IgD-negative memory B cell (primary cell): ENCODE measurements at regions not wholly inside any gene's neighbourhood (a gene's known extent, or its start where the extent isn't known, plus 50 kb on each side); places are given as distances from the start of the nearest gene placed in this dataset.

ENCODE experiments used
- H3K27ac Mint-ChIP-seq, 3 donors: one replicate each; pipeline ENCODE4 v1.8.0; 2020 to 2022; ENCODE audit warnings: mild to moderate bottlenecking in 3 of 3, mixed read lengths in 3 of 3, moderate library complexity in 1 of 3
- H3K27me3 Mint-ChIP-seq: one replicate; pipeline ENCODE4 v1.8.0; 2021; ENCODE audit warnings: mixed read lengths
- H3K36me3 Mint-ChIP-seq: one replicate; pipeline ENCODE4 v1.8.0; 2020; ENCODE audit warnings: mild to moderate bottlenecking, mixed read lengths
- H3K4me1 Mint-ChIP-seq, 3 donors: one replicate each; pipeline ENCODE4 v1.8.0; 2020 to 2022; ENCODE audit warnings: mixed read lengths in 3 of 3, mild to moderate bottlenecking in 1 of 3
- H3K4me3 Mint-ChIP-seq, 4 donors: one replicate each; pipeline ENCODE4 v1.8.0; 2020 to 2022; ENCODE audit warnings: mild to moderate bottlenecking in 4 of 4, mixed read lengths in 4 of 4, moderate library complexity in 3 of 4
- H3K9me3 Mint-ChIP-seq, 3 donors: one replicate each; pipeline ENCODE4 v1.8.0; 2020 to 2021; ENCODE audit warnings: mixed read lengths in 3 of 3, mild to moderate bottlenecking in 1 of 3

DNA sequence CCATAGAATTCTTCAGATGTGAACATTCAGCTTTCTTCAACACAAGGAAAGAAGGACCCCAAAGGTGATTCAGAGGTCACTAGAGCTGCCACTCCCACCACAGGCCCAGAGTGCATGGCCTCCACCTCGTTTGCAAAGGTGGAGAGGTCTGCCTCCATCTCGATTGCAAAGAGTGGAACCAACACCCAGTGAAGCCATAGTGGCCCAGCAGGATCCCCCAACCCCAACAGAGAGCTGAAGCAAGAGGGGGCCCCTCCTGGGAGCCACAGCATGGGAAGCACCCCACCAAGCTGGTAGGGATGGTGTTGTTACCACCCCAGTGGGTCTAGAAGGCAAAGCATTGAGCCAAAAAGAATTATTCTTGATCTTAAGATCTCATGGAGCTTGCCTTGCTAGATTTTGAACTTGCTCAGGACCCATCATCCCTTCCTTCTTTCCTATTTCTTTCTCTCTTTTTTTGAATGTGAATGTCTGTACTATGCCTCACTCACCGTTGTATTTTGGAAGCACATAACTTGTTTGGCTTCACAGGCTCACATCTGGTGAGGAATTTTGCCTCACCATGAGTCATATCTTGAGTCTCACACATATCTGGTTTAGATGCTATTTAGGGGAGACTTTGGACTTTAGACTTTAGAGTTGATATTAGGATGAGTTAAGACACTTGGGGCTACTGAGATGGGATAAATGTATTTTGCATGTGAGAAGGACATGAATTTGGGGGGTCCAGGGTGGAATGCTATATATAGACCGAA, 119.2 kb downstream of the ANKRD60 start:
- Mint-ChIP-seq H3K27ac (no peak overlapping the region), H3K27me3 (peaks cover 9% of the 10 kb centered on the region), H3K9me3 (peaks cover 6 to 23% (median 8%) of the 10 kb centered on the region in 3 donors)

DNA sequence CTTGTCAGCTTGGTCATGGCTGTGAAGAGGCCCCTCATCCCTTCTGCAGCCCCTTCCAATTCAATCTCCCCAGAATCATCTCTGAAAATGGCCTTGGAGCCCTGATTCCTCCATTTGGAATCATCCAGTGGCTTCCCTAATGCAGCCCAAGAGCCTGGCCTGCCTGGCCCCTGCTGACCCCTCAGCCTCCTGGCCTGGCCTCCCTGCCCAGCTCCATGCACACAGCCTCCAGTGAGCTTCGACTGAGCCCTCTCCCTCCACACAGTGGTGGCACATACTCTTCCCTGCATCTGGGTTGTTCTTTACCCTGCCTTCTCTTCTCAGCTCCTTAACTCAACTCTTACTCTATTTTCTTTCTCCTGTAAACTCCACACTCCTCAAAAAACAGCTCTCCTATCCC, 120.9 kb downstream of the ANKRD60 start:
- Mint-ChIP-seq H3K36me3 (no peaks in the 10 kb centered on the region), H3K4me1 (no peaks in the 10 kb centered on the region), H3K9me3 (peaks cover 6 to 23% (median 8%) of the 10 kb centered on the region in 3 donors), H3K27ac (no peak overlapping the region), H3K27me3 (peaks cover 5% of the 10 kb centered on the region), H3K4me3 (no peak overlapping the region)

More for the DNA sequence above, 119.2 kb downstream of the ANKRD60 start:
- Mint-ChIP-seq H3K4me1 (no peaks in the 10 kb centered on the region), H3K4me3 (no peak overlapping the region), H3K36me3 (no peaks in the 10 kb centered on the region)

DNA sequence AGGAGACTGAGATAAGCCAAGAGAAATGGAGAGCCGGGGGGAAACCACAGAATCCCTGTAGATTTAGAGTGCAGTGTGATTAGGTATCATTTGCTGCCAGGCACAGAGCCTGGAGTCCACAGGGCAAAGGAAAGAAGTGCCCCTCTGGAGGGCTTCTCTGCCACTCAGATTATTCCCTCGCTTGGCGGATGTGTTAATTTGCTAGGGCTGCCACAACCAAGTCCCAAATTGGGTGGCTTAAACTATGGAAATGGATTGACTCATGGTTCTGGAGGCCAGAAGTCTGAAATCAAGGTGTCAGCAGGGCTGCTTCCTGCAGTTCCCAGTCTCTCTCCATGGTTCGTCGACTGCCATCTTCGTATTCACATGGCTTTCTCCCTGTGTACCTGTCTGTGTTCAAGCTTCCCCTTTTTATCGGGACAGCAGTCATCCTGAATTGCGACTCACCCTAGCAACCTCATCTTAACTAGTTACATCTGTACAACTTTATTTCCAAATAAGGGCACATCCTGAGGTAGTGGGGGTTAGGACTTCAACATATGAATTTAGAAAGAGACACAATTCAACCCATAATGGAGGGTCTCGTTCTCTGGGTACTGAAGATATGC, 122.2 kb downstream of the ANKRD60 start:
- Mint-ChIP-seq H3K27ac (no peak overlapping the region), H3K4me3 (no peak overlapping the region), H3K36me3 (no peaks in the 10 kb centered on the region), H3K27me3 (peaks cover 7% of the 10 kb centered on the region), H3K9me3 (peaks cover 6 to 23% (median 8%) of the 10 kb centered on the region in 3 donors), H3K4me1 (no peaks in the 10 kb centered on the region)

DNA sequence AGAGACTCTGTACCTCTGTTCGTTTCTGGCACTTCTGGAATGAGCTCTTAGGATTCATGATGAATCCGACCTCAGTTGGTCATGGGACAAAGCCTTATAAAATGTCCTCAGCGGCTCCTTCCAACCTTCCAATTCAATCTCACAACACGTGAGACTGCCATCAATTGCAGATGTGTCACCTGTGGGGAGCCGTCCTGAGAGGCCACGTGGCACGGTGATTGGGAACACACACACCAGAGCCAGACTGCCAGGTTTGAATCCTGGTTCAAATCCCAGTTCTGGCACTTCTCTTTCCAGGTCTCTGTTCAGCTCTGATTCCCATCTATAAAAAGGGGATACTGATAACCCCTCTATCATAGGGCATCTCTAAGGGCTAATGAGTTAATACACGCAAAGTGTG, 124.5 kb downstream of the ANKRD60 start:
- Mint-ChIP-seq H3K4me3 (no peak overlapping the region), H3K36me3 (no peaks in the 10 kb centered on the region), H3K4me1 (no peaks in the 10 kb centered on the region), H3K27ac (no peak overlapping the region), H3K9me3 (peaks cover 3 to 15% (median 4%) of the 10 kb centered on the region in 3 donors), H3K27me3 (peaks cover 4% of the 10 kb centered on the region)

DNA sequence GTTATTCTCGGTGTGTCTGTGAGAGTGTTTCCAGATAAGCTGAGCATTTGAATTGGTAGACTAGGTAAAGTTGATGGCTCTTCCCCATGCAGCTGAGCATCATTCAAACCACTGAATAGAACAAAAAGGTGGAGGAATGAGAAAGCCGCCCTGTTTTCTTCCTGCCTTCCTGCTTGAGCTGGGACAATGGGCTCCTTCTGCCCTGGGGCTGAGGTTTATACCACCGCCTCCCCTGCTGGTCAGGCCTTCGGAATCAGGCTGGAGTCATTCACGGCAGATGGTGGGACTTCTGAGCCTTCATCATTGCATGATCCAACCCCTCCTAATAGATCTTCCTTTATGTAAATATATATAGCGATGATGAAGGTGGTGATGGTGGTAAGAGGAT, 124.9 kb downstream of the ANKRD60 start:
- Mint-ChIP-seq H3K4me3 (no peak overlapping the region), H3K36me3 (no peaks in the 10 kb centered on the region), H3K9me3 (peaks cover 3 to 11% (median 4%) of the 10 kb centered on the region in 3 donors), H3K4me1 (no peaks in the 10 kb centered on the region), H3K27me3 (peaks cover 4% of the 10 kb centered on the region), H3K27ac (no peak overlapping the region)

DNA sequence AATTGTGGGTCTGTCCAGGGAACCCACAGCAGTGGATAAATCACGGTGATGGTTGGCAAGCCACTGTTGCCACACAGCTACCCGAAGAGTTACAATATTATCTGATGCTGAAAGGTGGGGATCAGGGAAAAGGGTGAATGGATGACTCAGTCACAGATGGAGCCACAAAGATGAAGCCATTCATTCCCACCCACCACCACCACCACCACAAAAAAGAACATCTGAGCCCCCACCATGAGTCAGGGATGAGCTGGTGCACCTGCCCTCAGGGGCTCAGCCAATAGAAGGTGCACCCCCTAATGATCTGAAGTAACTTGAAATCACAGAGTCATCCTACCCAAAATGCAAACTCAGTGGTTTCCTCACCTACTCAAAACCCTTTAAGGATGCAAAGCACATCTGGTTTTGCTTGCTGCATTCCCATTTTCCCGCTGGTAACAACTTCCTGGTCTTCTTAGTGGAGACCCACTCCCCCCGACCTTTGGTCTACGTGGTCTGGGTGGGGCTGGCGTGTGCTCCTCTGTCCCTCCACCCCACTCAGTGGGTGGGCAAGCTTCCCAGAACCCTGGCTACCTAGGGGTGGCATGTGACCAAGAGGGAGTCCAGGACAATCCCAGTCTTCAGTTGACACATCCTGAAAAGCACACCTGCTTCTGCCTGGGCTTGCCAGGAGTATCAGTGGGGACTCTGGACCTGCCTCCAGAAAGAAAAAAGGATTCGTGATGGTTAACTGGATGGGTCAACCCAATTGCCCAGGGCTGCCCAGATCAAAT, 125.5 kb downstream of the ANKRD60 start:
- no peaks in the 10 kb centered on the region for H3K4me1 Mint-ChIP-seq
- H3K4me3 Mint-ChIP-seq = no peak overlapping the region
- H3K9me3 Mint-ChIP-seq = peaks cover 3 to 10% (median 4%) of the 10 kb centered on the region in 3 donors
- H3K27me3 Mint-ChIP-seq = peaks cover 4% of the 10 kb centered on the region
- H3K27ac Mint-ChIP-seq = no peak overlapping the region
- H3K36me3 Mint-ChIP-seq = no peaks in the 10 kb centered on the region

DNA sequence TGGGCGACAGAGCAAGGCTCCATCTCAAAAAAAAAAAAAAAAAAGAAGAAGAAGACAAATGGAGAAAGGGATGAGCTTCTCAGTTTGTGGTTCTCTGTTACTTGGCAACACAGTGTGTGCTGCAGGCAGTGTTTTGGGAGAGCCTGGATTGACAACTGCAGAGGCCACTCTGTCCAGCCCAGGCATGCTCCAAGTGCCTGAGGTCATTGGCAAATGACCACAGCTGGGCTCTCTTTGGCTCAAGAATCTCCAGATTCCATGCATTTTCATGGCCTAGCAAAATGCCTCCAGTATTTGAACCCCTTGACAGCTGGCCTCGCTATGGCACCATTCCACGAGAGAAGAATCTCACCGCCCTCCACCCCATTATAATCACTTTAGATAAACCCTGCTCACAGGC, 126.2 kb downstream of the ANKRD60 start:
- Mint-ChIP-seq H3K9me3 (peaks cover 3 to 8% (median 4%) of the 10 kb centered on the region in 3 donors), H3K27ac (no peak overlapping the region), H3K27me3 (peaks cover 4% of the 10 kb centered on the region), H3K4me3 (no peak overlapping the region), H3K4me1 (no peaks in the 10 kb centered on the region), H3K36me3 (no peaks in the 10 kb centered on the region)

DNA sequence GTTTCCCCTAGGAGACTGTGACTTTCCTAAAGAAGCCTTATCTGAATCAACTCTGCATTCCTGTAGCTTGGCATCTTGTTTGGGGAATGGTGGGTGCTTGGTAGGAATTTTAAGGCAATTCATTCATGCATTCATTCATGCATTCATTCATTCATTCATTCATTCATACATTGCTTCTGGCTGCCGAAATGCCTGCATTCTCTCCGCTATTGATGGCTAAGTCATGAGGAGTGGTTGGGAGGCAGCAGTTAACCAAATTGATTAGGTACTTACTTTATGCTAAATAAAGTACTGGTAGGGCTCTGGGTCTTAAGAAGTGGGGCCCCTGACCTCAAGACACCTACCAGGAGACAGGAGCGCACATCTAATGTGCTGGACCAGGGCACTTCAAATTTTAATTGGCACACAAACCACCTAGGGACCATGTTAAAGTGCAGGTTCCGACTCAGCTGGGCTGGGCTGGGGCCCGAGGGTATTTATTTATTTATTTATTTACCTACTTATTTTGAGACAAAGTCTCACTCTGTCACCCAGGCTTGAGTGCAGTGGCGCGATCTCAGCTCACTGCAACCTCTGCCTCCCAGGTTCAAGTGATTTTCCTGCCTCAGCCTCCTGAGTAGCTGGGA, 127.6 kb downstream of the ANKRD60 start:
- Mint-ChIP-seq H3K4me1 (no peaks in the 10 kb centered on the region), H3K27me3 (peaks cover 4% of the 10 kb centered on the region), H3K27ac (no peak overlapping the region), H3K9me3 (peaks cover 2 to 4% (median 3%) of the 10 kb centered on the region in 3 donors), H3K4me3 (no peak overlapping the region), H3K36me3 (no peaks in the 10 kb centered on the region)

DNA sequence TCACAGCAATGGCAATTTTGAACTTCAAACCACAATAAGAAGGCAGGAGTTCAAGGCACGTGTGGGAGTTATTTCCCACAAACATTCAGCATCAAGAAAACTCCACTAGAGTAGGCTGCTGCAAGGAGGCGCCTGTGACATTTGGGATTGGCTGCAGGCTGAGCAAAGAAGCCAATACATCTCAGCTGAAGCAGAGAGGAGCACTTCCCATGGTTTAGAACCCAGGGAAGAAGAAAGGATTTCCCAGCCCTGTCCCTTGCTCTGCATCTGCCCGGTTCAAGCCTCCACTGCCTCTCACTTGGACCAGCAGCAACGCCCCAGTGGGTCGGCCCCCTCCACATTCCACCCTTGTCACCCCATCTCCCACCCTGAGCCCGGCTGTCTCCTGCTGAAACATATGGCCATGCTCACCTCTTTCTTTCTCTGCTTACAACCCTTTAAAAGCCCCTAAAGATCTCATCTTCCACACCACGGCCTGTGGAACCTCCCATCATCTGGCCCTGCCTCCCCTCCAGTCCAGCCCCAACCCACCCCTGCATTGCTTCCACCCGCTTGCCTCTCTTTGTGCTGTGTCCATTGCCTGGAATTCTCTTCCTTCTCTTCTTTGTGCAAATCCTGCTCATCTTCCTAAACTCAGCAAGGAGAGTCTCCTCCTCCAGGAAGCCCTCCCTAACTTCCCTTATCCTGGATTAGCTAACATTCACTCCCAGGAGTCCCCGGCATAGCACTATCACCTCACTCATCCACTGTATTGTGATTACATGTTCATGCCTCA, 128.3 kb downstream of the ANKRD60 start:
- peaks cover 4% of the 10 kb centered on the region for H3K27me3 Mint-ChIP-seq
- H3K36me3 Mint-ChIP-seq = no peaks in the 10 kb centered on the region
- peaks cover 0 to 2% (median 0%) of the 10 kb centered on the region in 3 donors for H3K9me3 Mint-ChIP-seq
- no peak overlapping the region for H3K4me3 Mint-ChIP-seq
- no peak overlapping the region for H3K27ac Mint-ChIP-seq
- no peaks in the 10 kb centered on the region for H3K4me1 Mint-ChIP-seq

DNA sequence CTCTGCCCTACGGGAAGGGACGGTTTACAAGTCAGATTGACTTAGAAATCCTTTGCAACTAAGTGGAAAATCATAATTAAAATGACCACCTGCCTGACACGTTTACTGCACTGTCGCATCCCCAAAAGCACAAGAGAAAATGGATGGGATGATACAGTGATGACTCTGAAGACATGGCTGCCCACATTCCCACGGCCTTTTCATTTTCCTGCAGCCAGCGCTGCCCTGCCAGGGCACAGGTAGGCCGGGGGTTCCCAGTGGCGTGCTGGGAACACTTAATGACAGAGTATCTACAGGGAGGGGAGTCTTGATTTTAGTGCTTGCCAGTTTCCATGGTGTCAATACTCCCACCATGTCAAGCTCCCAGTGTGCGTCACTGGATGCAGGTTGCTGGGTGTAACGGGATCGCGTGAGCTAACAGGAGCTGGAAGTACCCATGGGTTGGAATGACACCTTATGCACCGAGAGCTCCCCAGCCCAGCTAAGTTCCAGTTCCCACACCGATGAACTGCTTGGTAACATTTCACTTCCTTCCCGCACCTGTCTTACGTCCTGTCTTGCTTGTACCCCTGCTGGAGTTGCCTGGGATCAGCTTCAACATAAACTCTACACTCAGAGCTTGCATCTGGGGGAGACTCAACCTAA, 129.0 kb downstream of the ANKRD60 start:
- Mint-ChIP-seq H3K4me1 (no peaks in the 10 kb centered on the region), H3K4me3 (no peak overlapping the region), H3K36me3 (no peaks in the 10 kb centered on the region), H3K9me3 (peaks cover 0 to 2% (median 0%) of the 10 kb centered on the region in 3 donors), H3K27ac (no peak overlapping the region), H3K27me3 (peaks cover 4% of the 10 kb centered on the region)

DNA sequence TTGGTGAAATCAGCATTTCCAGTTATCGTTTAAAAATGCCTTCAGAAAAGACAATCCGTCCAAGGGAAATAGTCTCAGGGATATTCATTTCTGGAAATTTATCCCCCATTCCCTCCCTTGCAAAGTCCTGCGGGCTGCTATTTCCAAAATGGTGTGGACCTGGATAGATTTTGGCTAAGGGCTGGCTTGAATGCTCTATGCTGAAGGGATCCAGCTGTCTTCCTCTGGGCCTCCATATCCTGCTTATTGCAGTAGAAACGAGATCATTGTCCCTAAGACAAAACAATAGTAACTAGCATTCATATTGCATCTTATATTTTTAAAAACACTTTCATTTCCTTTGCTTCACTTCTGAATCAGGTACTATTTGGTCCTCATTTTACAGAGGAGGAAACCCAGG, 129.9 kb downstream of the ANKRD60 start:
- Mint-ChIP-seq H3K36me3 (peaks cover 2% of the 10 kb centered on the region), H3K4me1 (no peaks in the 10 kb centered on the region), H3K27ac (no peak overlapping the region), H3K4me3 (no peak overlapping the region), H3K27me3 (peaks cover 4% of the 10 kb centered on the region), H3K9me3 (peaks cover 0 to 2% (median 0%) of the 10 kb centered on the region in 3 donors)

DNA sequence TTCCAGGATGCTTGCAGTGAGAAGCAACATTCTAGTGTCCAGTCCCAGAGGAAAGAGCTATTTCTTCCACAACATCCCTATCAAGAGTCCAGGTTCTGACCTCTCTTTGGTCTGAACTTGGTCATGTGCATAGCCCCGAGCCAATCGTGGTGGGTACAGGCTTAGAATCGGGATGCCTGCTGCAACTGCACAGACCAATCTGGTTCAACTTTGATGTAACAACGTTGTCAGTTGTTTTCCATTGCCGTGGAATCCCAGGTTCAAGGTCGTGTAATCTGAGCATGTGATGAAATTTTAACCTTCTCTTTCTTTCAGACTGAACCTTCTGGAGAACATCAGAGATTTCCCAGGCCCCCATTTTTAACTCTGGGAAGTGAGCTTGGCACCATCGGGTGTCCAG, 130.5 kb downstream of the ANKRD60 start:
- H3K4me3 Mint-ChIP-seq = no peak overlapping the region
- H3K27ac Mint-ChIP-seq = no peak overlapping the region
- H3K36me3 Mint-ChIP-seq = peaks cover 3% of the 10 kb centered on the region
- peaks cover 2% of the 10 kb centered on the region for H3K27me3 Mint-ChIP-seq
- H3K9me3 Mint-ChIP-seq = peaks cover 0 to 2% (median 0%) of the 10 kb centered on the region in 3 donors
- no peaks in the 10 kb centered on the region for H3K4me1 Mint-ChIP-seq

DNA sequence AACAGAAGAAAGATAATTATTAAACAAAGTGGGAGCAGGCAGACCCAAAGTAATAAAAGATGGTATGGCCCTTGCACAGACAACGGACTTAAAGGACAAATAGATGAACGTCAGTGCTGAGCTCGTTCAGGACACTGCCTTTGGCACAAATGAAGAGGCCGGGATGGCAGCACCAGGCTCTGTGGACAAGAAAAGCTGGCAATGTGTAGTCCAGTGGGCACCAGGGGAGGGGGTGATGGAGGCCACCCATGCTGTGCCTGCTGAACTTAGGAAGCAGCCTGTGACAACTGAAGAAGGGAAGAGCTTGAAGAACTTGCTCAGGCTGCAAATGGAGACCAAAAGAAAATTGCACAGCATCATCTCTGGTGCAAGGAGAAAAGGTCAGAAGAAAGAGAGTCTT, 131.0 kb downstream of the ANKRD60 start:
- Mint-ChIP-seq H3K27me3 (peaks cover 2% of the 10 kb centered on the region), H3K4me1 (no peaks in the 10 kb centered on the region), H3K9me3 (peaks cover 0 to 2% (median 0%) of the 10 kb centered on the region in 3 donors), H3K36me3 (peaks cover 3% of the 10 kb centered on the region), H3K4me3 (no peak overlapping the region), H3K27ac (no peak overlapping the region)

DNA sequence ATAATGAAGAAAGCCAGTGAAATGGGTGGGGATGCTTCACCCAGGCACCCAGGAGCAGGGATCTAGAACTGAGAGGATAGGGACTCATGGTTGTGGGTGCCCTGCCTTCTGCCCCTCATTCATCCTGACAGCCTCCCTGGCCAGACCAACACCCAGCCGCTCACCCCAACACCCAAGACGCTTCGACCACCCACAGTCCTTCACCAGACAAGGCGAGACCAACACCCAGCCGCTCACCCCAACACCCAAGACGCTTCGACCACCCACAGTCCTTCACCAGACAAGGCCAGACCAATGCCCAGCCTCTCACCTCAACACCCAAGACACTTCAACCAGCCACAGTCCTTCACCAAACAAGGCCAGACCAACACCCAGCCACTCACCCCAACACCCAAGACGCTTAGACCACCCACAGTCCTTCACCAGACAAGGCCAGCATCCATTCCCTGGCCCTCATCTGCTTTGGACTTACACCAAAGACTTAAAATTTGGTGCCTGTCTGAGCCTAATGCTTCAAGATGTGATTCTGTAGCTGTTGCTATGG, 131.5 kb downstream of the ANKRD60 start:
- Mint-ChIP-seq H3K9me3 (peaks cover 0 to 2% (median 0%) of the 10 kb centered on the region in 3 donors), H3K27ac (no peak overlapping the region), H3K4me3 (no peak overlapping the region), H3K27me3 (no peaks in the 10 kb centered on the region), H3K36me3 (peaks cover 3% of the 10 kb centered on the region), H3K4me1 (no peaks in the 10 kb centered on the region)
